ENCODE measurements at regions not wholly inside any gene's neighbourhood (a gene's known extent, or its start where the extent isn't known, plus 50 kb on each side); places are given as distances from the start of the nearest gene placed in this dataset.
"Not testable (repeated sequence)": the region's sequence is repeated elsewhere in the genome, so short reads cannot be mapped to it uniquely, and the experiment has no call there.

DNA sequence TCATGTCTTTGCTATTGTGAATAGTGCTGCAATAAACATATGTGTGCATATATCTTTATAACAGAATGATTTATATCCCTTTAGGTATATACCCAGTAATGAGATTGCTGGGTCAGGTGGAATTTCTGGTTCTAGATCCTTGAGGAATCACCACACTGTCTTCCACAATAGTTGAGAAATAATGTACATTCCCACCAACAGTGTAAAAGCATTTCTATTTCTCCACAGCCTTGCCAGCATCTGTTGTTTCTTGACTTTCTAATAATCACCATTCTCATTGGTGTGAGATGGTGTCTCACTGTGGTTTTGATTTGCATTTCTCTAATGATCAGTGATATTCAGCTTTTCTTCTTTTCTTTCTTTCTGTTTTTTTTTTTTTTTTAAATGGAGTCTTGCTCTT is 51.7 kb upstream of the RBFOX2 start:
- H2AFZ ChIP-seq (ENCODE audit: control insufficient read depth, low read depth, low read length); H4K20me1 ChIP-seq (ENCODE audit: control insufficient read depth, insufficient read depth); H3K9me3 ChIP-seq (replicated peaks; ENCODE audit: control insufficient read depth, insufficient read depth, low read length); POLR2A ChIA-PET; intact Hi-C loops (cut with micrococcal nuclease; ENCODE audit: unreplicated experiment); BruUV-seq (replicated peaks); H3K27me3 ChIP-seq (replicated peaks in 1 of 2; ENCODE audit: control insufficient read depth in 2 of 2, insufficient read depth in 2 of 2, low read length in 1 of 2); DNase-seq (ENCODE audit: low read depth, low spot score); H3K79me2 ChIP-seq (ENCODE audit: control insufficient read depth, insufficient read depth, low read length); H3K4me1 ChIP-seq (ENCODE audit: control insufficient read depth, insufficient read depth, low read length); H3K27ac ChIP-seq (ENCODE audit: control insufficient read depth, insufficient read depth); H3K36me3 ChIP-seq (ENCODE audit: control insufficient read depth in 2 of 2, insufficient read depth in 2 of 2, low read length in 1 of 2); H3K4me2 ChIP-seq (ENCODE audit: control insufficient read depth, insufficient read depth); H3K9ac ChIP-seq (ENCODE audit: control insufficient read depth, insufficient read depth, low read length); RAD21 ChIA-PET (ENCODE audit: unreplicated experiment); H3K4me3 ChIP-seq; FAIRE-seq; ATAC-seq; in situ Hi-C loops (cut with MboI); SMC1A ChIA-PET (ENCODE audit: uncharacterized antibody, unreplicated experiment): not testable (repeated sequence)
- CTCF ChIA-PET: interaction anchor here (2.1 kb wide), 1 partner anchor 14 kb away, joined by 8 read pairs; no protein-coding TSS in a partner anchor

DNA sequence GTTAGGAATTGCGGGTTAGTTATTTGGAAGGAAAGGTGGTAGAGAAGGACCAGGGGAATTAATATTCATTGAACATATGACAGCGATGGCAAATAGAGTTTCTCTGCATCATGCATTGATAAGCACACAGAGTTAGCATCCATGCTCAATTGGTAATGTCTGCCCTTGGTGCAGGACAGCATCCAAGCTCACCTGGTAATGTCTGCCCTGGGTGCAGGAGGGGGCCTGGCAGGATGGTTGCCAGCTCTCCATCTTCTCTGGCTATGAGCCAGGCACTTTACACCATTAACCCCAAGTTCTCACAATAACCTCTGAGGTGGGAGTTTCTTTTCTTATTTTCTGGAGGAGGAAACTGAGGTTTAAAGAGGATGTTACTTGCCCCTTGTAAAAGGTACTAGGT is 50.4 kb upstream of the RBFOX2 start:
- Histone ChIP-seq H3K4me1 (ENCODE audit: control insufficient read depth, insufficient read depth, low read length) (no peaks in the 10 kb centered on the region), H3K27ac (ENCODE audit: control insufficient read depth, insufficient read depth) (no peak overlapping the region), H3K27me3 (replicated peaks in 1 of 2; ENCODE audit: control insufficient read depth in 2 of 2, insufficient read depth in 2 of 2, low read length in 1 of 2) (no peaks in the 10 kb centered on the region), H4K20me1 (ENCODE audit: control insufficient read depth, insufficient read depth) (no peaks in the 10 kb centered on the region), H3K36me3 (ENCODE audit: control insufficient read depth in 2 of 2, insufficient read depth in 2 of 2, low read length in 1 of 2) (no peaks in the 10 kb centered on the region), H3K9me3 (replicated peaks; ENCODE audit: control insufficient read depth, insufficient read depth, low read length) (no peaks in the 10 kb centered on the region; the same call in 2 of the 3 replicates), H3K9ac (ENCODE audit: control insufficient read depth, insufficient read depth, low read length) (no peak overlapping the region), H2AFZ (ENCODE audit: control insufficient read depth, low read depth, low read length) (no peak overlapping the region), H3K4me2 (ENCODE audit: control insufficient read depth, insufficient read depth) (no peak overlapping the region), H3K79me2 (ENCODE audit: control insufficient read depth, insufficient read depth, low read length) (no peaks in the 10 kb centered on the region), H3K4me3 (no peak overlapping the region)
- SMC1A ChIA-PET (ENCODE audit: uncharacterized antibody, unreplicated experiment): no interaction called here
- CTCF ChIA-PET: interaction anchor here (0.8 to 1.6 kb wide), 2 partner anchors 13 to 15 kb away, joined by 4 to 10 read pairs; no protein-coding TSS in a partner anchor
- POLR2A ChIA-PET: interaction anchor here (0.6 kb wide), 1 partner anchor 518 kb away, joined by 4 read pairs; no protein-coding TSS in a partner anchor
- in situ Hi-C loops (cut with MboI) (no loop called here), intact Hi-C loops (cut with micrococcal nuclease; ENCODE audit: unreplicated experiment) (no loop called here)
- WGBS (ENCODE audit: insufficient coverage, insufficient replicate concordance, low lambda C conversion rate, missing lambda C conversion rate): 71% methylated on average over 2 of the region's 2 CpGs
- TF ChIP-seq, protein P1, sequence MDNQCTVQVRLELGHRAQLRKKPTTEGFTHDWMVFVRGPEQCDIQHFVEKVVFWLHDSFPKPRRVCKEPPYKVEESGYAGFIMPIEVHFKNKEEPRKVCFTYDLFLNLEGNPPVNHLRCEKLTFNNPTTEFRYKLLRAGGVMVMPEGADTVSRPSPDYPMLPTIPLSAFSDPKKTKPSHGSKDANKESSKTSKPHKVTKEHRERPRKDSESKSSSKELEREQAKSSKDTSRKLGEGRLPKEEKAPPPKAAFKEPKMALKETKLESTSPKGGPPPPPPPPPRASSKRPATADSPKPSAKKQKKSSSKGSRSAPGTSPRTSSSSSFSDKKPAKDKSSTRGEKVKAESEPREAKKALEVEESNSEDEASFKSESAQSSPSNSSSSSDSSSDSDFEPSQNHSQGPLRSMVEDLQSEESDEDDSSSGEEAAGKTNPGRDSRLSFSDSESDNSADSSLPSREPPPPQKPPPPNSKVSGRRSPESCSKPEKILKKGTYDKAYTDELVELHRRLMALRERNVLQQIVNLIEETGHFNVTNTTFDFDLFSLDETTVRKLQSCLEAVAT (IDR thresholded peaks at IDR 0.05): peak; percentile 88
- no peak for TF ChIP-seq BHLHE40 (IDR thresholded peaks at IDR 0.05; ENCODE audit: borderline replicate concordance in 1 of 2, low read depth in 2 of 2, low read length in 1 of 2)
- DNase-seq (ENCODE audit: low read depth, low spot score) (no peak), ATAC-seq (no peak), FAIRE-seq (no peak)
- BruUV-seq (replicated peaks): no TSS peak
- RAD21 ChIA-PET (ENCODE audit: unreplicated experiment): no interaction called here

Measured in GM12878 (cell line).